Fibroblast of pulmonary artery (primary cell): ENCODE measurements at regions not wholly inside any gene's neighbourhood (a gene's known extent, or its start where the extent isn't known, plus 50 kb on each side); places are given as distances from the start of the nearest gene placed in this dataset.

Source experiments
- DNase-seq: peaks from one replicate; pipeline ENCODE4 v3.0.0-alpha.2; 2010; ENCODE audit warnings: low read depth
- H3K4me3 ChIP-seq: replicated peaks from 2 replicates; pipeline ENCODE4 v1.5.1; 2011; ENCODE audit warnings: low read depth, mild to moderate bottlenecking, control low read depth, low read length, moderate library complexity
- TF ChIP-seq, protein P1 (sequence below): IDR thresholded peaks from 2 replicates; pipeline ENCODE4 v1.5.1; 2011; ENCODE audit warnings: mild to moderate bottlenecking, control low read depth, low read length, inconsistent platforms; ENCODE audit errors: missing control alignments

DNA sequence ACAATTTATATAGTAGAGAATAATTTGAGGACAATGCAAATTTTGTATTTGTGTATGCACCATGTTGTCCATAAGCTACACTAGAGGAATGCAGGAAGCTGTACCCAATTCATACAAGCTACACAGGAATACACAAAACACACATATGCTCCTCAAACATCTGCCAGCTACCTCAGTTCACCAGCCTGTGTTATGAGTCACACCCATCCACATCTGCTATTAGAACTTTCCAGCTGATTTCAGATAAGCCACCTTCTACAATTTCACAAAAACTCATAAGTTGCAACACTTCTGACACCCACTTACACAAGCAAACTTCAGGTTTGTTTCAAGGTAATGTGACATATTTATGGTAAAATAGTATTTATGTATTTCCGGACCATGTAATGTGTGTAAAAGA is 438.9 kb downstream of the SATB2 start:
- DNase-seq: no peak
- H3K4me3 ChIP-seq: no peak overlapping the region
- TF ChIP-seq, protein P1, sequence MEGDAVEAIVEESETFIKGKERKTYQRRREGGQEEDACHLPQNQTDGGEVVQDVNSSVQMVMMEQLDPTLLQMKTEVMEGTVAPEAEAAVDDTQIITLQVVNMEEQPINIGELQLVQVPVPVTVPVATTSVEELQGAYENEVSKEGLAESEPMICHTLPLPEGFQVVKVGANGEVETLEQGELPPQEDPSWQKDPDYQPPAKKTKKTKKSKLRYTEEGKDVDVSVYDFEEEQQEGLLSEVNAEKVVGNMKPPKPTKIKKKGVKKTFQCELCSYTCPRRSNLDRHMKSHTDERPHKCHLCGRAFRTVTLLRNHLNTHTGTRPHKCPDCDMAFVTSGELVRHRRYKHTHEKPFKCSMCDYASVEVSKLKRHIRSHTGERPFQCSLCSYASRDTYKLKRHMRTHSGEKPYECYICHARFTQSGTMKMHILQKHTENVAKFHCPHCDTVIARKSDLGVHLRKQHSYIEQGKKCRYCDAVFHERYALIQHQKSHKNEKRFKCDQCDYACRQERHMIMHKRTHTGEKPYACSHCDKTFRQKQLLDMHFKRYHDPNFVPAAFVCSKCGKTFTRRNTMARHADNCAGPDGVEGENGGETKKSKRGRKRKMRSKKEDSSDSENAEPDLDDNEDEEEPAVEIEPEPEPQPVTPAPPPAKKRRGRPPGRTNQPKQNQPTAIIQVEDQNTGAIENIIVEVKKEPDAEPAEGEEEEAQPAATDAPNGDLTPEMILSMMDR: no peak

DNA sequence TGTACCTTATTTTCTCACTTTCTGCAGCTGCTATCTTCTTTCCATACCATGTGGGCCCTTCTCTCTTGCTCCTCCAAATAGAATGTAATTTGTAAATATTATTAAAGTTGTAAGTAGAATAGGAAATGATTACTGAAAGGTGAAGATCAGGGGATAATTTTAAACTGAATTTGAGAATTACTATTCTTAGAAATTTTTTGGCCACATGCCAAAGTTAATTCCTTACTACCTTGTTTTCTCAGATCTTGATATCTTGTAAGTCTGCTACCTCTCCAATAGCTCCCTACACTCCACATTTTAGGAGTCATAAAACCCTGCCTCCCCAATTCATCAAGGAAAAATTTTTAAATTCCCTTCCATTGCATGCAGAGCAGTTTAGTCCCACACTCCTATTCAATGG is 442.7 kb downstream of the SATB2 start:
- DNase-seq: no peak
- H3K4me3 ChIP-seq: no peak overlapping the region
- TF ChIP-seq, protein P1: no peak

DNA sequence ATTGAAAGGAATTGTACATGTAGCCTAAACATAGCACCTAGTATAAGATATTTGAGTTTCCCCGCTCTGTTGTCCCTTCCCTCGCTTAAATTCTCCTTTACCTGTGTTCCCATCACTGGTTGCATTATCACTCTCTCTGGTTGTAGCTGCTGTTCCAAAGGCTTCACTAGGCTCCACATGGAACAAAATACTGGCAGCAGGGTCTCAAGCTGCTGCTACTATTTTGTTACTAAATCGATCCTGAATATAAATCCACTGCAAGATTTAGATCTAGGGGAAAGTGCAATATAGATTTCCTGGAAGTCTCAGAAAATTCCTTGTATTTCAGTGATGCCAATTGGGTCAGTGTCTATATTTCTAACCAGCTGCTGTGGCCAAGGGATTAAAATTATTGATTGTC is 443.5 kb downstream of the SATB2 start:
- H3K4me3 ChIP-seq: no peak overlapping the region
- TF ChIP-seq, protein P1: no peak
- DNase-seq: no peak

DNA sequence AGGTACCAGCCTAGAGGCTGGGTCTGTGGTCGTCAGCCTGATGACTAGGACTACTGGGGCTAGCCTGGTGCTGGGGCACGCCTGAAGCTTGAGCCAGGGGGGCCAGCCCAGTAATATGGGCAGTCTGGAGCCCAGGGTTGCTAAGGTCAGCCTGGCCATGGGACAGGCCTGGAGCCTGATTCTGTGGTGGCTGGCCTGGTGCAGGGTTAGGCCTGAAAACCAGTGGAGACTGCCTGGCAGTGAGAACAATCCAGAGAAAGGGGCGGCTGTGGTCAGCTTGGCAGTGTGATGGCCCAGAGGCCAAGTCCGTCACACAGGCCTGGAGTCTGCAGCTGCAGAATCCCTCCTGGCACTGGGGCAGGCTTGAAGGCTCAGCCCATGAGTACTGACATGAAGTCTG is 445.8 kb downstream of the SATB2 start:
- TF ChIP-seq, protein P1: no peak
- H3K4me3 ChIP-seq: no peak overlapping the region
- DNase-seq: no peak

DNA sequence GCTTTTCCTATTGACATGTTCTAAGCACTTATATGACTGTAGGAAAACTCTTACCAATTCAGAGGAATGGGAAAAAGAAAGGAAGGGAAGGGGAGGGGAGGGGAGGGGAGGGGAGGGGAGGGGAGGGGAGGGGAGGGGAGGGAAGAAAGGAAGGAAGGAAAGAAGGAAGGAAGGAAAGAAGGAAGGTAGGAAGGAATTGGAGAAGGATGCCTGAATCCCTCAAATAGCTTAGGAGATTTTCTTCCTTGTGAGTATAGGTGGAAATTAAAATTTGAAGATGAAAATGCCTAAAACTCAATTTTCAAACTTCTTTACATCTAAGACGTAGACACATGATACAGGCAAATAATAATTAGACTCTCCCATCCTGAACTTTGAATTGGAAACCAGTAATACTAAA is 463.1 kb downstream of the SATB2 start:
- TF ChIP-seq, protein P1: no peak
- H3K4me3 ChIP-seq: no peak overlapping the region
- no peak for DNase-seq

DNA sequence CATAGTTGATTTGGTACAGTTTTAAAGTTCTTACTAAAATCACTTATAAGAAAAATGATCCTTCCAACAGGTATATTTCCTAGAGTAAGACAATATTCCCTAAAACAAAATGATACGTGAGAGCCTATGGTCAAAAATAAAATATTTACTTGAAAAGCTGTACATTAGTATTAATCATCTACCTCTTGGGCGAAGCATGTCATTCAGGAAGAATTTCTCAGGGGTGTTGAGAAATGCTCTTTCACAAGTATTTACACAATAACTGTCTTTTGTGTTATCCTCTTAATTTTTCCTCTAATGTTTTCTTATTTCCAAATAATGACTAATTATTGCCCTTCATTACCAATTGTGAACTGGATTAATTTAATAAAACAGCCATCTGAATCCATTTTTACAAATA is 466.3 kb downstream of the SATB2 start:
- no peak overlapping the region for H3K4me3 ChIP-seq
- DNase-seq: no peak
- TF ChIP-seq, protein P1: no peak

DNA sequence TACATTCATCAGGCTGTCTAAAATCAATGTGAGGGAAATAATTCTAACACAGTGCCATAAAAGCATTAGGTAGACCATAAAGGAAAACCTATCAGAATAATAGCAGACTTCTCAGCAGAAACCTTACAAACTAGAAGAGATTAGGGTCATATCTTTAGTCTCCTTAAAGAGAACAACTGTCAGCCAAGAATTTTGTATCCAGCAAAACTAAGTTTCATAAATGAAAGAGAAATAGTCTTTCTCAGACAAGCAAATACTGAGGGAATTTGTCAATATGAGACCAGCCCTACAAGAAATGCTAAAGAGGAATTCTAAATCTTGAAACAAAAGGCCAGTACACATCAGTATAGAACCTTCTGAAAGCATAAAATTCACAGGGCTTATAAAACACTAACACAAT is 482.0 kb downstream of the SATB2 start:
- DNase-seq: no peak
- H3K4me3 ChIP-seq: no peak overlapping the region
- TF ChIP-seq, protein P1: no peak
